HG02973 (cell line): ENCODE measurements at regions not wholly inside any gene's neighbourhood (a gene's known extent, or its start where the extent isn't known, plus 50 kb on each side); places are given as distances from the start of the nearest gene placed in this dataset.

Experiments used
- ATAC-seq: cut with Tn5 transposase; IDR thresholded peaks from one replicate; pipeline ENCODE4 v1.9.1; 2021; ENCODE audit warnings: moderate library complexity; ENCODE audit not compliant: unreplicated experiment

GRCh38 chr4:19915276-19915675 is 336.4 kb upstream of the SLIT2 start:
- no peak for ATAC-seq

GRCh38 chr4:19913650-19914049 is 338.1 kb upstream of the SLIT2 start:
- no peak for ATAC-seq

- ATAC-seq: no peak
Observed at GRCh38 chr4:19910861-19911525, 340.7 kb upstream of the SLIT2 start.

GRCh38 chr4:19905024-19905423 is 346.7 kb upstream of the SLIT2 start:
- no peak for ATAC-seq

- ATAC-seq: no peak
Observed at GRCh38 chr4:19888587-19888986, 363.1 kb upstream of the SLIT2 start.

- ATAC-seq: no peak
Observed at GRCh38 chr4:19883841-19884240, 367.9 kb upstream of the SLIT2 start.

GRCh38 chr4:19880206-19880605 is 371.5 kb upstream of the SLIT2 start:
- ATAC-seq: no peak

GRCh38 chr4:19879330-19879729 is 372.4 kb upstream of the SLIT2 start:
- ATAC-seq: no peak

GRCh38 chr4:19857991-19858390 is 393.7 kb upstream of the SLIT2 start:
- no peak for ATAC-seq

- no peak for ATAC-seq
Observed at GRCh38 chr4:19857380-19857779, 394.3 kb upstream of the SLIT2 start.

- no peak for ATAC-seq
Observed at GRCh38 chr4:19850909-19851308, 400.8 kb upstream of the SLIT2 start.

GRCh38 chr4:19844446-19844845 is 407.3 kb upstream of the SLIT2 start:
- ATAC-seq: no peak

- no peak for ATAC-seq
Observed at GRCh38 chr4:19842471-19842870, 409.2 kb upstream of the SLIT2 start.

GRCh38 chr4:19838858-19839257 is 412.8 kb upstream of the SLIT2 start:
- no peak for ATAC-seq

GRCh38 chr4:19835429-19835828 is 416.3 kb upstream of the SLIT2 start:
- no peak for ATAC-seq

- no peak for ATAC-seq
Observed at GRCh38 chr4:19832411-19832810, 419.3 kb upstream of the SLIT2 start.

GRCh38 chr4:19831644-19832285 is 419.9 kb upstream of the SLIT2 start:
- no peak for ATAC-seq

GRCh38 chr4:19829101-19829500 is 422.6 kb upstream of the SLIT2 start:
- ATAC-seq: no peak

- no peak for ATAC-seq
Observed at GRCh38 chr4:19823781-19824180, 427.9 kb upstream of the SLIT2 start.

GRCh38 chr4:19819737-19820136 is 432.0 kb upstream of the SLIT2 start:
- ATAC-seq: no peak

- no peak for ATAC-seq
Observed at GRCh38 chr4:19809989-19810388, 441.7 kb upstream of the SLIT2 start.

- no peak for ATAC-seq
Observed at GRCh38 chr4:19807505-19807904, 444.2 kb upstream of the SLIT2 start.

GRCh38 chr4:19806865-19807264 is 444.8 kb upstream of the SLIT2 start:
- no peak for ATAC-seq
